Activated CD4-positive, alpha-beta T cell treated with anti-CD3 and anti-CD28 coated beads for 24 hours (primary cell): ENCODE measurements at regions not wholly inside any gene's neighbourhood (a gene's known extent, or its start where the extent isn't known, plus 50 kb on each side); places are given as distances from the start of the nearest gene placed in this dataset.
"Not testable (repeated sequence)": the region's sequence is repeated elsewhere in the genome, so short reads cannot be mapped to it uniquely, and the experiment has no call there.

Experiments
- DNase-seq, 2 donors: peaks; one replicate each; pipeline ENCODE4 v3.0.0-alpha.2; 2020; ENCODE audit warnings: low read depth in 2 of 2

DNA sequence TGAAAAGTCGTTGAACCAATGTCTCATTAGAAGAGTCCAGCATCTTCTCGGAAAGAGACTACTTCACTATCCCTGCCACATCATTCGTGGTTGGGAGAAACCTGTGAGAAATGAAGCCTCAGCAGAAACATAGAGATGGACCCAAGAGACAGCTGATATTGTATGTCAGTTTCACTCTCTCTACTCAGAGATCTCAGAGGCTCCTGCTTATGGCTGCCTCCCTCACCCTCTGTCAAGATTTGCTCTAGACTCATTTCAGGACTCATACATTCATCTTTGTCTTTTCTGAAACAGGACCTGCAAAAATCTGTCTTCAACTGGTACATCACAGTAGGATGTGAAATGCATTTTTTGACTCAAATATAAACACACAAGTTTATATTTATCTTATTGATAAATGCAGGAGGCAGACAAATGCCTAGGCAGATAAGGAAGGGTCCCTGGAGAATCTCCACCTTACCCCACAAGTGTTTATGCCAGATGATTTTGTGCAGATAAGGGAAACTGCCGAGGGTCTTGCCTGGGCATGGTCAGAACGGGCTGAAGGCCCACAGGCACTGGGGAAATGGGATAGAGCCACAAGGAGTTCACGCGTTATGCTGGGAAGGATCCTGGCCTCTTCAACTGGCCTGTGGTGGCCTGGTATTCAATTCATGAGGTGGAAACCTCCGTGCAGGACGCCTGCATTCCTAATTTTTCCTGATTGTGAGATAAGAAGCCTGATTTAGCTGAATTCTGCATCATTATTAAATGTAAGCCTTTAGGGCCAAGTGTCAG is 1834.0 kb upstream of the PCDH20 start:
- no peak for DNase-seq

DNA sequence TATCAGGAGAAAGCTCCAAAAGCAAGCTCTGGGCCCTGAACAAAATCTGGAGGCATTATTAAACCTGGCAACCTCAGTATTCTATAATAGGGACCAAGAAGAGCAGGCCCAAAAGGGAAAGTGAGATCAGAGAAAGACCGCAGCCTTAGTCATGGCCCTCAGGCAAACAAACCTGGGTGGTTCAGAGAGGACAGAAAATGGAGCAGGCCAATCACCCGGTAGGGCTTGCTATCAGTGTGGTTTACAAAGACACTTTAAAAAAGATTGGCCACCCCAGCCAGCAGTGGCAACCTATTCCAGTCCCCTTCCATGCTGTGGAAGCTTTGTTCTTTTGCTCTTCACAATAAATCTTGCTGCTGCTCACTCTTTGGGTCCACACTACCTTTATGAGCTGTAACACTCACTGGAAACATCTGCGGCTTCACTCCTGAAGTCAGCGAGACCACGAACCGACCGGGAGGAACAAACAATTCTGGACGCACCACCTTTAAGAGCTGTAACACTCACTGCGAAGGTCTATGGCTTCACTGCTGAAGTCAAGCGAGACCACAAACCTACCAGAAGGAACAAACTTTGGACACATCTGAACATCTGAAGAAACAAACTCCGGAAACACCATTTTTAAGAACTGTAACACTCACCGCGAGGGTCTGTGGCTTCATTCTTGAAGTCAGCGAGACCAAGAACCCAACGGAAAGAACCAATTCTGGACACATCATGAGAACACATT is 1821.2 kb upstream of the PCDH20 start:
- DNase-seq = not testable (repeated sequence)

DNA sequence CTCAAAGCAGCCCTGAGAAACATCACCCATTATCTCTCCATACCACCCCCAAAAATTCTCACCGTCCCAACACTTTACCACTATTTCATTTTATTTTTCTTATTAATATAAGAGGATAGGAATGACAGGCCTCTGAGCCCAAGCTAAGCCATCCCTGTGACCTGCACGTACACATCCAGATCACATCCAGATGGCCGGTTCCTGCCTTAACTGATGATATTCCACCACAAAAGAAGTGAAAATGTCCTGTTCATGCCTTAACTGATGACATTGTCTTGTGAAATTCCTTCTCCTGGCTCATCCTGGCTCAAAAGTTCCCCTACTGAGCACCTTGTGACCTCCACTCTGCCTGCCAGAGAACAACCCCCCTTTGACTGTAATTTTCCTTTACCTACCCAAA is 1802.9 kb upstream of the PCDH20 start:
- DNase-seq = not testable (repeated sequence)

DNA sequence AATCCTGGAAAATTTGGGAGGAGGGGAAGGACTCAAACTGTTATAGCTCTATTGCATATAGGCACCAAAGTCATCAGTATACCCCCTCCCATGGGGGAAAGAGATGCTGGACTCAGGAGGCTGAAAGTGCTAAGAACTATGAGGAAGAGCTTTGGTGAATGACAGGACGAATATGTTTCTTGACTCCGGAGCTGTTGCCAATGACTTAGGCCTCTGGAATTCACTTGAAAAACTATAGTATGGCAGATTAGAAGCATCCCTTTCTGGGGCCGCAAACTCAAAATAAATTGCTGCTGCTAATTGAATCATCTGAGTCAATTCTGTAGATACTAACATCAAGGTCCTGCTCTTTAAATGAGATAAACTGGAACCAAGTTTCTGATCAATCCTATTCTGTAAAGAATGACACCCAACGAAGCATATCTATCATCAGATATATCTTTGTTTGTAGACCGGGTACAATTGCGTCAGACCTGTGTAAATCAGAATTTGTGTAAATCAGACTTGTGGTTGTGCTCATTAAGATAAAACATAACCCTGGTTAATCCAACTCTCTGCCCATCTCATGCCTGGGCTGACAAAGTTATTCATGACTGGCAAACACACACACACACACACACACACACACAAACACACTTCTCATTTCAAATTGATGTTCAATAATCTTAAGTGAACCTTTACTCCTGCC is 1793.8 kb upstream of the PCDH20 start:
- DNase-seq = no peak

DNA sequence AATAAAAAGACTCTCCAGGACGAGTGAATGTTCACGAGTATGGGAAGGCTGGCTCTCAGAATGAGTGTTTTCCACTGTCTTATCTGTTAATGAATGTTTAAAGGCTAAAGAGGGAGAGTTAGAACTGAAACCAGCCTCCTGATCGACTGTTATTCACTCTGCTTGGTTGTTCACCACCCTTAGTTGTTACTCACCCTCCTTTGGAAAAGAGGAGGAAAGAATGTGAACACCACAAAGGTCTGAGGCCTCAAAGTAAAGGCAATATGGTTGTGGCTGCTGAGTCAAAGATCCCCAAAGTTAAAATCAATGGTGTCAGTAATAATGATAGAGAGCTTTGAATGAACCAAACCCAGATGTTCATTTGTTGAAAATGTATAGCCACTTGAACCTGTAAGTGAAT is 1793.2 kb upstream of the PCDH20 start:
- DNase-seq = no peak

DNA sequence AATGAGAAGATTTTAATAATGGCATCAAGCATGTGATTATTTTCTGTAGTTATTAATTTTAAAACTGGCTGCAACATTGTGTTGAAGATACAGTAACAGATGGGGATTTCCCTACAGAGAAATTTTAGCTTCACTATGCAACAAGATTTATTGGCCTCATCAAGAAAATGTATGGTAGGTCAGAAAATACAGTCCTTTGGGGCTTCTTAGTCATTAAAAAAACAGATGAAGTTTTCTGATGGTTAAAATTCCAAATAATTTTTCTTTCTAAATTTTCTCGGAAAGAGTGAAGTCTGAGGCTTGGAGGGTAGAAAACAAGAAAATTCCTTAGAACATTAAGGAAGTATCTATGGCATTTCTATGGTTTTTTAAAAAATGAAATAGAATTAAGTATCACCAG is 1790.8 kb upstream of the PCDH20 start:
- no peak for DNase-seq

DNA sequence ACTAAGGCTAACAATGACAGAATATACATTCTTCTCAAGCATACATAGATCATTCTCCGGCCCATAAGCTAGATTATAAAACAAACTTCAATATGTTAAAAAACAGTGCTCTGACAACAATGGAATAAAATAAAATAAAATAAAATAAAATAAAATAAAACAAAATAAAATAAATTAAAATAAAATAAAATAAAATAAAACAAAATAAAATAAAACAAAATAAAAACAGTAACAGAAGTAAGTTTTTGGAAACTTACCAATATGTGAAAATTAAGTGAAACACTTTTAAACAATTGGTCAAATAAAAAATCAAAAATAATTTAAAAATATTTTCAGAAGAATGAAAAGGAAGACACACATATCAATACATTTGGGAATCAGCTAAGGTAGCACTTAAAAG is 1785.8 kb upstream of the PCDH20 start:
- no peak for DNase-seq

DNA sequence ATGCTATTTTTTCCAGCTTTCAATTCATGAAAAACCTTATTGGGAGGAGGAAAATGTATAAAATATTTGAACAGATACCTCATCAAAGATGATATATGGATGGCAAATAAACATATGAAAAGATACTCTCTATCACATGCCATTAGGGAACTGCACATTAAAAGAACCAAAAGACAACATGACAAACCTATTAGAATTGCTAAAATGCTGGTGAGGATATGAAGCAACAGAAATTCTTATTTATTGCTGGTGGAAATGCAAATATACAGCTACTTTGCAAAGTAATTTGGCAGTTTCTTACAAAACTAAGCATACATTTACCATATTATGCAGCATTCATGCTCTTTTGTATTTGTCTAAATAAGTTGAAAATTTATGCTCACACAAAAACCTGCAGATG is 1783.9 kb upstream of the PCDH20 start:
- DNase-seq = no peak

DNA sequence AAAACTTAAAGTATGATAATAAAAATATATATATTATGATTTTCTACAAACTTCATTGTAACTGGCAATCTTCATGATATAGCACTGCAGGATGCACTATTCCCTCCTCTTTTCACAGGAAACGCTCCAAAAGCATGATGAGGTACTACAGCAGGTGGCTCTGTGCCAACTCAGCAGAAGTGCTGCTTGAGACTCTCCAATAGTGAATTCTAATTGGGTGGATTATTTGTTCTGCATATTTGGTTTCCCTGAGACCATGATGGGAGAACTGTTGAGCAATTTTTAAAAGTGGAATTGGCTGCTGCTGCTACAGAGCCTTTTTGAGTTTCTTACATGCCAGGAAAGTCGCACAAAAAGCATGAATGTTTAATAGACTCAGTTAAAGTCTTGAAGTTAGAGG is 1782.4 kb upstream of the PCDH20 start:
- no peak for DNase-seq

DNA sequence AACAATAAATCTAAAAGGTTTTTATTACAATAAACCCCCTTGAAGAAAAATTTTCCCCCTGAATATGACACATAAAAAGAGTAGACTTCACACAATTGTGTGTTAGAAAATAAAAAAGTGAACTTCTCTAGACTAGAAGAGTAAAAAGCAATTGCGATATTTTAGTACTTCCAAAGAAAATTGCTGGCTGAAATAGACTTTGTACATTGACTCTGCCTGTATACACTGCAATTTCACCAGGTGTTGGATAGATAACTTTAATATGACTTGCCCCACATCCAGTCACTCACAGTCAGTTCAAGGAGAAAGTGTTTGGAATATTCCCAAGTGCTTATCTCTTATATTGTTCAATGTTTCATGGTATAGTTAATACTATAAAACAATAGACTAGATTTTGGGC is 1780.1 kb upstream of the PCDH20 start:
- DNase-seq = no peak

DNA sequence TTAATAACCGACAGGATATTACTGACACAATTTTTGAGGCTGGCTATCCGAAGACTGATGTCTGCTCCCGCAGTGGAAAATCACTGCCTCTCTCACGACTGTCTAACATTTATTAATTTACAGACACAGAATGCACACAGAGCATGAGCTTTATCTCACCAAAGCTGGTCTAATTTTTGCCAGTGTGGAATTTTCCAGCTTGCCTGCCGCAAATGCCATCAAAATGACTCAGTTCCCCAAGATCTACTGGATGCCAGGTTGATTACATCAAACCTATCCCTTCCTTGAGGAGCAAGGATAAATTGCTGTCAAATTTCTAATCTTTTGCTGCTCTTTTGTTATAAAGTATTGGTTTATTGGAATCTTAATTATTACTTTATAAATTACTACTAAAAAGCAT is 1775.1 kb upstream of the PCDH20 start:
- no peak for DNase-seq

DNA sequence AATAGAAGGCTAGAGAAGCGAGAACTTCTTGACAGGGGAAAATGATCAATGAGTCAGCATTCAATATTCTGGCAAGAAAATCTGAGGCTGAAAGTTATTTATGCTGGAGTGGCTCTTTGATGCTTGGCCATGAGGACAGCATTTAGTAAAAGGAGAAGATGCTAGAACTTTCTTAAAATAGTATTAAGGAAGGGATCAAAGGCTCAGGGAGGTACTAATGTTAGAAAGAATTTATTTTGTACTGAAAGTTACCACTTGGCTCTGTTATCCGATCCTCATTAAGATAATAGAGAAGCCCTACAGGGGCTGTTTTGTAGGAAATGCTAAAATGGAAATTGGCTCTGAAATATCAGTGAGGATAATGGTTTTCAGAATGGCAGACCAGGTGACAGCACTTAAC is 1774.6 kb upstream of the PCDH20 start:
- no peak for DNase-seq

DNA sequence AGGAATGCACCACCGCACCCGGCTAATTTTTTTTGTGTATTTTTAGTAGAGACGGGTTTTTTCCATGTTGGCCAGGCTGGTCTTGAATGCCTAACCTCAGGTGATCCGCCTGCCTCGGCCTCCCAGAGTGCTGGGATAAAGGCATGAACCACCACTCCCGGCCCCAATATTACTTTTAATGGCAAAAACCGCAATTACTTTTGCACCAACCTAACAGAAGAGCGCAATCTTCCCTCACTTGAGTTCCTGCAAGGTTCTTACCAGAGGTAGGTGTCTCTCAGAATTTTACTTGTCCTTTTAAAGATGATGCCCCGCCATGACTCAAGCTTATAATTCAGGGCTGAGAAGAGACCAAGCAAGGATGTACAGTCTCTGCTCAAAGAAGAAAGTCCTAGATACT is 1774.1 kb upstream of the PCDH20 start:
- no peak for DNase-seq

DNA sequence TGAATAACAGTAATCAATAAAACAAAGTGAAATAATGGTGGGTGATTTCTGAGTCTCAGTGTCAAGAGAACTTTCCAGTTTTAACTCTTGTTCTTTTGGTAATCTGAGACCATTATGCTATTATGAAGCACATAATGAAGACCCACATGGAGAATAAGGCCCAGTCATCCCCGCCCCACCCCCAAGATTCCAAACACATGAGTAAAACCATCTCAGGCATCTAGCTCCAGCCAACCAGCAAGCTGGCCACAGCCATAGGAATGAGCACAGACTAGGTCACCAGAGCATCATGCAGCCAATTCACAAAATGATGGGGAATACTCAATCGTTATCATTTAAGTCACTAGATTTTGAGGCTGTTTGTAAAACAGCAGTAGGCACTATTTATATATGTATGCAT is 1769.0 kb upstream of the PCDH20 start:
- DNase-seq = no peak

DNA sequence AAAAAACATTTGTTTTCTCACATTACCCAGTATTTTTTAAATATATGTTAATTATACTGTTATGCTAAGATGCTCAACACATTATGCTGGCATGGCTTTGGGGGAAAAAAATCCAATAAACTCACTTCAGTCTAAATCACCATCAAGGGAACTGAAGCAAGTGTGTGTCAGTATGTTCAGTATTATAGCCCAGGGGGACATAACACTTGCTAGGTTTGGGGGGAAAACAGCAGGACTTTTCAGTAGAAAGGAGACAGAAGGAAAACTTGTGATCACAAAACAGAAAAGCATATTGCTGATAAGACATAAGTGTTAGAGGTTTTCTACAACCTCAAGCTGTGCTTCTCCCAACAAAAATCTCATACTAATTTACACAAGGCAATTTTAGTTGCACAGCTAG is 1759.9 kb upstream of the PCDH20 start:
- DNase-seq = no peak

DNA sequence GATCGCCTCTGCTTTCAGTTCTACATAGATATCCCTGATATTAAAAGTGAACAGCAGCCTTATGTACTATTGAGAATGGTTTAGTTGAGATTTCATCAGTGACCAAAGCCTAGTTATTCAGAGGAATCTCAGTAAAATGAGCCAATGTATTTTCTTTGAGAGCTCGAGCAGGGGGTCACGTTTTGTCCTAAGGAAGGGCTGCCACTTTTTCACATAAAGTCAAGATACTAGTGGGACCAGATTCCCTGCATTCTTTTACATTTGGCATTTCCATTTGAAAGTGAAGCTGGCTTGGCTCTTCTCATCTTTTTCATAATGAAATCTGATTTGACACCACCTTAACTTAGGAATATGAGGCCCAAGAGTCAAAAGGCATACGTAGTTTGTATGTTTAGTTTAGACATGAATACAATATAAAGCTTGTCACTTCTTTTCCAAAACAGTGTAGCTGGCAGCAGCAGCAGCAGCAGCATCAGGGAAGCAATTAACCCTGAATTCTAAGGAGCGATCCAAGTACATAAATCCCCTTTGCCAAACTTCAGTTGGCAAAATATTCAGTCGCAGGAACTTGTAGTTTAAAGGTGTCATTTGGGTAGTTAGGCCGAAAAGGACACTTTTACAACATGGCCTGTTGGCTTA is 1752.2 kb upstream of the PCDH20 start:
- DNase-seq = no peak

DNA sequence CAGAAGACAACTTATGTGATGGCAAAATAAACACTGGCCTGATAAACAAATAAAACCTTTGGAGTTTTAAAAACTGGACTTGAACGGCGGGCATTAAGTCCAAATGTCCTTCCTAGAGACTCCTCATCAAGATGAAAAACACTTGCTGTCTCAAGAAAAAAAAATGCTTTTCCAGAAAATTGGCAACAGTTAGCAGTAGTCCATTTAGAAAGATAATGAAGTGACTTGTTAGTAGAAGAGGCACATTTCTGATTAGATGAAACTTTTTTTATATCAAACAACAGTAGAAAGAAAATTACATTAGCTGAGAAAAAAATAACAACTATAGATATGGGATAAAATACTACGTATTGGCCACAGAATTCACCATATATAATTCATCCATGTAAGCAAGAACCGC is 1750.7 kb upstream of the PCDH20 start:
- no peak for DNase-seq

DNA sequence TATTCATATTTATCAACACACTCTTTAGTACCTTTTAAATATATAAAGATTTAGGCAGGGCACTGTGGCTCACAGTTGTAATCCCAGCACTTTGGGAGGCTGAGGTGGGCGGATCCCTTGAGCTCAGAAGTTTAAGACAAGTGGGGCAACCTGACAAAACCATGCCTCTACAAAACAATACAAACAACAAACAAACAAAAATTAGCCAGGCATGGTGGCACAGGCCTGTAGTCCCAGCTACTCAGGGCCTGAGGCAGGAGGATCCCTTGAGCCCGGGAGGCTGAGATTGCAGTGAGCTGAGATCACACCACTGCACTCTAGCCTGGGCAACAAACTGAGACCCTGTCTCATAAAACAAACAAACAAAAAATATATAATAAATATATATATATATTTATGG is 1748.3 kb upstream of the PCDH20 start:
- DNase-seq = no peak

DNA sequence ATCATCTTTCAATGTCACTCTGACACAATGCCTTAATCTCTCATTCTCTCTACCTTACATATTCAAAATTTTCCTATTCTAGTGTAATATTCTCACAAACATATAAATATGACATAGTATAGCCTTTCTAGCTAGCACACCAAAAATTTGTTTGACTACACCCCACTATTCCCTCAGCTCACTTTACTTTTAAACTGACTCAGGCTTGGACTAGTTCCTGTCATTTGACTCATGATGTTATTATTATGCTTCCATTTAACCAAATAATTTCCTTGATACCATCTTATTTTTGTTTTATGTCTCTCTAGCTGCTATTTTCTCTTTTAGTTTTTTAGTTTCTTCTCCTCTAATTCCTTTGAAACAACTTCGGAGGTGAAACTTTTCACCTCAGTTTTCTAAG is 1745.6 kb upstream of the PCDH20 start:
- DNase-seq = no peak

DNA sequence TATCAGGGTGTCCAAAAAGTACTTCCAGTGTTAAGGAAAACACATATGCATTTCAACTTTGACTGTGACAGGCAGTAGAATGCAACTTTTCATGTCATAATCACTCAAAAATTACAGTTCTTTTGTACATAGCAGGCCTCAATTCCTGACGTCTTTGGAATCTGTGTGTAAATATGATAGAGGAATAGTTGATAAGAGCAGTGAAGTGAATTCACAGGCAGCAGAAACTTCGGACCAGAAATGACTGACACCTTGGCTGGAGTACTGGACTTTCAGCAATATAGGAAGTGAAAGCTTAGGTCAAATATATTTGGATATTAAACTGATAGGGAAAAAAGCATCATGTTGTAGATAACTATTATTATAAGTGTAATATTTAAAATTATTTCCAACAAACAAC is 1741.2 kb upstream of the PCDH20 start:
- DNase-seq = no peak

DNA sequence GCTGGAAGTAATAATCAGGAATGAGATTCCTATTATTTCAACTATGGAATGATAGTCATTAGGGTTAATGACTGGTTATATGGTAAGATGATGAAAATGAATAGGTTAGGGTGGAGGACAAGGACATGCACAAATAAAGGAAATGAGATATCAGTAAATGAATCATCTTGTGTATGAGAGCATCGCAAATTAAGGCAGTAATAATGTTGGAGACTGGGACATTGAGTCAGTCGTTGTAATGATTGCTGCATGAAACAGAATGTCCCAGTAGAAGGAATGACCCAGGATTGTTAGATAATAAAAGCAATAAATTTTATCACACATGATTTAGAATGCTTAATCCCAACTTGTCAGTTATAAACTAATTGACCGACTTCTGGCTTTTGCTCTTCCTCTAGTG is 1733.7 kb upstream of the PCDH20 start:
- no peak for DNase-seq

DNA sequence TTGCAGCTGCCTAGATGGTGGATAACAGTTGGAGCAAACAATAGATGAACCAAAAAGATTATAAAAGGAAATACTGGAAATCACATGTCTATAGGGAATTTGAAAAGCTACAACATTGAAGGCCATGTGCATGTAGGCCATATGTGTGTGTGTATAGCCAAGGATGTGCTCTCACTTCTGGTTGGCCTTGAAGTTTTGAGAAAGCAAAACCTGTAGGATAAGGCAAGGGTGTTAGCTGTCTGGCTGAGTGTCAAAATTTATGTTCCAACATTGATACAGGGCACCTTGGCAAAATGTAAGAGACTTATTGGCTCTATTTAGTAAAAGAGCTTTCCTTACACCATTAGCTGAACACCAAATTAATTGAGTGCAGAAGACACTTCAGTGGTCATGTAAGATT is 1723.6 kb upstream of the PCDH20 start:
- DNase-seq = no peak

DNA sequence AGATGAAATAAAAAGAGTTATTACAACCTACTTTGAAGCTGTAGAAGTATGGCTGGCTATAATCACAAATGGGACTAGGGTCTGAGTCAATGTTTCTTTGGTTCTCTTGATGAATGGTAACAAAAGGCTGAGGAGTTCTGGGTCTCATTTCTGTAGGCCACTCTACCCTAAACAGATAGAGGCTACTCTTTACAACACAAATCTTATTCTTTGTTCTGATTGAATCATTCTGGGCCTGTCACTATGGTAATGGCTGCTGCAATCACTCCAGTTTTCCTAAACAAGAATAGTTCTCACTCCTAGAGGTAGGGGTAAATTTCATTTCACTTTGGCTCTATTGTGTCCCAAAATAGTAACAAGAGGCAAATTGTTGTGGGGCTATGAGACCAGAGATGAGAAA is 1714.3 kb upstream of the PCDH20 start:
- DNase-seq = no peak
